ENCODE measurements at regions not wholly inside any gene's neighbourhood (a gene's known extent, or its start where the extent isn't known, plus 50 kb on each side); places are given as distances from the start of the nearest gene placed in this dataset.

GRCh38 chr13:63291701-63292100 is 1876.1 kb upstream of the PCDH20 start (continued):
- TF ChIP-seq TSHZ2 (CRISPR knock-in tag; IDR thresholded peaks at IDR 0.05) (no peak), ZNF70 (CRISPR knock-in tag; IDR thresholded peaks at IDR 0.05) (no peak), ZC3H10 (CRISPR knock-in tag; IDR thresholded peaks at IDR 0.05) (no peak), ZFP3 (CRISPR knock-in tag; IDR thresholded peaks at IDR 0.05) (no peak), CSRNP3 (CRISPR knock-in tag; IDR thresholded peaks at IDR 0.05) (no peak), ZNF8 (CRISPR knock-in tag; IDR thresholded peaks at IDR 0.05) (no peak), RARB (CRISPR knock-in tag; IDR thresholded peaks at IDR 0.05) (no peak), TOX (CRISPR knock-in tag; IDR thresholded peaks at IDR 0.05; ENCODE audit: borderline replicate concordance) (no peak), TCF4 (CRISPR knock-in tag; IDR thresholded peaks at IDR 0.05; ENCODE audit: borderline replicate concordance) (no peak), ARNTL (CRISPR knock-in tag; IDR thresholded peaks at IDR 0.05; ENCODE audit: borderline replicate concordance, low read depth) (no peak)

GRCh38 chr13:63288576-63288975 is 1872.9 kb upstream of the PCDH20 start:
- peak; percentile 56 for ATAC-seq
- no peak for TF ChIP-seq ISL1 (CRISPR knock-in tag; IDR thresholded peaks at IDR 0.05)
- TF ChIP-seq BACH2 (CRISPR knock-in tag; IDR thresholded peaks at IDR 0.05; ENCODE audit: borderline replicate concordance), result no peak
- no peak for TF ChIP-seq CSDC2 (CRISPR knock-in tag; IDR thresholded peaks at IDR 0.05)
- no peak for TF ChIP-seq GLIS3 (CRISPR knock-in tag; IDR thresholded peaks at IDR 0.05)
- TF ChIP-seq ZC3H10 (CRISPR knock-in tag; IDR thresholded peaks at IDR 0.05), result no peak
- TF ChIP-seq ZFP3 (CRISPR knock-in tag; IDR thresholded peaks at IDR 0.05), result no peak
- no peak for TF ChIP-seq PPARA (CRISPR knock-in tag; IDR thresholded peaks at IDR 0.05; ENCODE audit: borderline replicate concordance)
- TF ChIP-seq PATZ1 (CRISPR knock-in tag; IDR thresholded peaks at IDR 0.05; ENCODE audit: borderline replicate concordance), result no peak

GRCh38 chr13:63287926-63288325 is 1872.3 kb upstream of the PCDH20 start:
- no peak for ATAC-seq
- TF ChIP-seq ZFP3 (CRISPR knock-in tag; IDR thresholded peaks at IDR 0.05) (no peak), PATZ1 (CRISPR knock-in tag; IDR thresholded peaks at IDR 0.05; ENCODE audit: borderline replicate concordance) (no peak), ESRRG (CRISPR knock-in tag; IDR thresholded peaks at IDR 0.05) (no peak), CSRNP3 (CRISPR knock-in tag; IDR thresholded peaks at IDR 0.05) (no peak), PPARA (CRISPR knock-in tag; IDR thresholded peaks at IDR 0.05; ENCODE audit: borderline replicate concordance) (no peak), RARB (CRISPR knock-in tag; IDR thresholded peaks at IDR 0.05) (no peak)

GRCh38 chr13:63285426-63285825 is 1869.8 kb upstream of the PCDH20 start:
- TF ChIP-seq ESRRG (CRISPR knock-in tag; IDR thresholded peaks at IDR 0.05), result no peak
- TF ChIP-seq CSDC2 (CRISPR knock-in tag; IDR thresholded peaks at IDR 0.05), result no peak
- TF ChIP-seq CREB5 (CRISPR knock-in tag; IDR thresholded peaks at IDR 0.05; ENCODE audit: low read depth), result no peak
- no peak for TF ChIP-seq ZNF565 (CRISPR knock-in tag; conservative IDR thresholded peaks at IDR 0.05; ENCODE audit: low read depth)
- no peak for TF ChIP-seq POU6F1 (CRISPR knock-in tag; IDR thresholded peaks at IDR 0.05; ENCODE audit: borderline replicate concordance, low read depth)
- no peak for TF ChIP-seq ISL1 (CRISPR knock-in tag; IDR thresholded peaks at IDR 0.05)
- ATAC-seq, result no peak
